IPS DF 6.9 (cell line): ENCODE measurements at regions not wholly inside any gene's neighbourhood (a gene's known extent, or its start where the extent isn't known, plus 50 kb on each side); places are given as distances from the start of the nearest gene placed in this dataset.

Experiments used
- DNase-seq: peaks from one replicate; pipeline ENCODE4 v3.0.0-alpha.2; 2013; ENCODE audit warnings: low read depth, low spot score
- H3K27ac ChIP-seq: one replicate; pipeline ENCODE4 v1.5.1; 2013; ENCODE audit warnings: low read length, control low read depth
- H3K27me3 ChIP-seq: 2 replicates; pipeline ENCODE4 v1.6.1; 2013; ENCODE audit warnings: mild to moderate bottlenecking, low read length; ENCODE audit not compliant: control insufficient read depth, insufficient read depth
- H3K36me3 ChIP-seq: 2 replicates; pipeline ENCODE4 v1.6.1; 2013; ENCODE audit warnings: low read length; ENCODE audit not compliant: control insufficient read depth, insufficient read depth
- H3K4me1 ChIP-seq: 2 replicates; pipeline ENCODE4 v1.6.1; 2013; ENCODE audit warnings: low read length; ENCODE audit not compliant: control insufficient read depth, insufficient read depth
- H3K4me3 ChIP-seq: 2 replicates; pipeline ENCODE4 v1.5.1; 2013; ENCODE audit warnings: mild to moderate bottlenecking, low read length
- H3K9me3 ChIP-seq: 2 replicates; pipeline ENCODE4 v1.6.1; 2013; ENCODE audit warnings: low read length, inconsistent platforms; ENCODE audit not compliant: control insufficient read depth, insufficient read depth
- WGBS: extraction: QIAGEN DNeasy Blood & Tissue Kit; methylation state at CpG from one replicate; pipeline ENCODE4 v1.1.7; 2013; ENCODE audit warnings: mixed read lengths, missing lambda C conversion rate; ENCODE audit not compliant: insufficient read length, insufficient coverage; 5-methylcytosine and 5-hydroxymethylcytosine counted together

GRCh38 chr16:47956916-47957315 is 198.9 kb downstream of the ABCC12 start:
- no peaks in the 10 kb centered on the region for H3K27me3 ChIP-seq
- WGBS: no CpG with 5 or more reads among the region's 2 CpGs
- no peak overlapping the region for H3K4me3 ChIP-seq
- H3K9me3 ChIP-seq: no peaks in the 10 kb centered on the region
- no peak for DNase-seq
- H3K4me1 ChIP-seq: no peaks in the 10 kb centered on the region
- H3K36me3 ChIP-seq: no peaks in the 10 kb centered on the region
- no peak overlapping the region for H3K27ac ChIP-seq

- Histone ChIP-seq H3K4me3 (no peak overlapping the region), H3K27me3 (no peaks in the 10 kb centered on the region), H3K4me1 (no peaks in the 10 kb centered on the region), H3K9me3 (no peaks in the 10 kb centered on the region), H3K36me3 (no peaks in the 10 kb centered on the region), H3K27ac (no peak overlapping the region)
- no peak for DNase-seq
- WGBS: no CpG with 5 or more reads among the region's 9 CpGs
Measured at GRCh38 chr16:47949714-47950113, 206.1 kb downstream of the ABCC12 start.

- H3K36me3 ChIP-seq: no peaks in the 10 kb centered on the region
- H3K9me3 ChIP-seq: no peaks in the 10 kb centered on the region
Measured at GRCh38 chr16:47949276-47949675, 206.5 kb downstream of the ABCC12 start.

GRCh38 chr16:47947723-47948122 is 208.1 kb downstream of the ABCC12 start:
- whole genome bisulfite sequencing: no CpG with 5 or more reads among the region's 3 CpGs
- H3K27me3 ChIP-seq: no peaks in the 10 kb centered on the region
- DNase-seq: no peak
- no peak overlapping the region for H3K27ac ChIP-seq
- H3K9me3 ChIP-seq: no peaks in the 10 kb centered on the region
- no peaks in the 10 kb centered on the region for H3K36me3 ChIP-seq
- no peak overlapping the region for H3K4me3 ChIP-seq
- no peaks in the 10 kb centered on the region for H3K4me1 ChIP-seq

More at GRCh38 chr16:47949276-47949675, 206.5 kb downstream of the ABCC12 start:
- H3K27ac ChIP-seq: no peak overlapping the region
- no peaks in the 10 kb centered on the region for H3K27me3 ChIP-seq
- WGBS: no CpG with 5 or more reads among the region's 10 CpGs
- H3K4me1 ChIP-seq: no peaks in the 10 kb centered on the region
- DNase-seq: no peak
- H3K4me3 ChIP-seq: no peak overlapping the region

- H3K9me3 ChIP-seq: no peaks in the 10 kb centered on the region
- no peak overlapping the region for H3K4me3 ChIP-seq
- H3K36me3 ChIP-seq: no peaks in the 10 kb centered on the region
- H3K4me1 ChIP-seq: no peaks in the 10 kb centered on the region
- H3K27ac ChIP-seq: no peak overlapping the region
- no peaks in the 10 kb centered on the region for H3K27me3 ChIP-seq
- DNase-seq: no peak
- no CpG with 5 or more reads among the region's 13 CpGs for WGBS
Measured at GRCh38 chr16:47946092-47946491, 209.7 kb downstream of the ABCC12 start.

DNA sequence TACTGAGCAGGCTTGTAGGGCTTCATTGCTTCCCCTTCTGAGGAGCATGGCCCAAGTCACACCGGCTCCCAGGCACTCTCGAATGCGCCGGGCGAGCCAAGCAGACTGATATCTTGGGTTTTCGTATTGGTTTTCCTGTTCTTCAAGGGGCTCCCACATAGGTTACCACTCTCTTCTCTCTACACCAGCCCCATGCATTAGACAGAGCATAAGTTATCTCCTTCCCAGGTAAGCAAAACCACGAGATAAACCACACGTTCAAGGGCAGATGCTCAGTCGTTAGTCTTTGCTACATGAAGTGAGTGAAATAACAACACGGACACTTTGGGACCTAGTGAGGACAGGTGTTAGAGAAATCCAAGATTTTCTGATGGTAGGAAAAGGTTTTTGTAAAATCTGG is 211.2 kb downstream of the ABCC12 start:
- no CpG with 5 or more reads among the region's 10 CpGs for WGBS
- no peak overlapping the region for H3K27ac ChIP-seq
- H3K27me3 ChIP-seq: no peaks in the 10 kb centered on the region
- H3K4me1 ChIP-seq: no peaks in the 10 kb centered on the region
- no peaks in the 10 kb centered on the region for H3K36me3 ChIP-seq
- no peak overlapping the region for H3K4me3 ChIP-seq
- no peak for DNase-seq
- no peaks in the 10 kb centered on the region for H3K9me3 ChIP-seq

GRCh38 chr16:47943235-47943634 is 212.6 kb downstream of the ABCC12 start:
- Histone ChIP-seq H3K27me3 (no peaks in the 10 kb centered on the region), H3K36me3 (no peaks in the 10 kb centered on the region), H3K27ac (no peak overlapping the region), H3K4me1 (no peaks in the 10 kb centered on the region), H3K4me3 (no peak overlapping the region), H3K9me3 (no peaks in the 10 kb centered on the region)
- no CpG with 5 or more reads among the region's 6 CpGs for WGBS
- no peak for DNase-seq

- no peaks in the 10 kb centered on the region for H3K9me3 ChIP-seq
- no peak overlapping the region for H3K4me3 ChIP-seq
- no peak overlapping the region for H3K27ac ChIP-seq
- H3K27me3 ChIP-seq: no peaks in the 10 kb centered on the region
- H3K36me3 ChIP-seq: no peaks in the 10 kb centered on the region
- no CpG with 5 or more reads among the region's 1 CpG for WGBS
- no peak for DNase-seq
- H3K4me1 ChIP-seq: no peaks in the 10 kb centered on the region
Measured at GRCh38 chr16:47940466-47940865, 215.3 kb downstream of the ABCC12 start.

- H3K27ac ChIP-seq: no peak overlapping the region
- no peaks in the 10 kb centered on the region for H3K9me3 ChIP-seq
- no peak overlapping the region for H3K4me3 ChIP-seq
- no CpG with 5 or more reads among the region's 4 CpGs for WGBS
- H3K36me3 ChIP-seq: no peaks in the 10 kb centered on the region
- DNase-seq: no peak
- H3K27me3 ChIP-seq: no peaks in the 10 kb centered on the region
- H3K4me1 ChIP-seq: no peaks in the 10 kb centered on the region
Measured at GRCh38 chr16:47939680-47940079, 216.1 kb downstream of the ABCC12 start.

- H3K4me1 ChIP-seq: no peaks in the 10 kb centered on the region
- no peaks in the 10 kb centered on the region for H3K9me3 ChIP-seq
- DNase-seq: no peak
- H3K36me3 ChIP-seq: no peaks in the 10 kb centered on the region
- no peak overlapping the region for H3K4me3 ChIP-seq
- no CpG with 5 or more reads among the region's 1 CpG for WGBS
- H3K27me3 ChIP-seq: no peaks in the 10 kb centered on the region
- H3K27ac ChIP-seq: no peak overlapping the region
Measured at GRCh38 chr16:47938272-47938671, 217.5 kb downstream of the ABCC12 start.

- WGBS: no CpG with 5 or more reads among the region's 9 CpGs
- no peak for DNase-seq
Measured at GRCh38 chr16:47928008-47928407, 227.8 kb downstream of the ABCC12 start.

More at GRCh38 chr16:47928008-47928407, 227.8 kb downstream of the ABCC12 start:
- H3K4me3 ChIP-seq: no peak overlapping the region
- H3K4me1 ChIP-seq: no peaks in the 10 kb centered on the region
- H3K27ac ChIP-seq: no peak overlapping the region
- H3K27me3 ChIP-seq: no peaks in the 10 kb centered on the region
- no peaks in the 10 kb centered on the region for H3K9me3 ChIP-seq
- no peaks in the 10 kb centered on the region for H3K36me3 ChIP-seq
